ENCODE measurements at regions not wholly inside any gene's neighbourhood (a gene's known extent, or its start where the extent isn't known, plus 50 kb on each side); places are given as distances from the start of the nearest gene placed in this dataset.

- no peak for DNase-seq
Observed at GRCh38 chr14:42806909-42807315, 1200.2 kb downstream of the LRFN5 start.

DNA sequence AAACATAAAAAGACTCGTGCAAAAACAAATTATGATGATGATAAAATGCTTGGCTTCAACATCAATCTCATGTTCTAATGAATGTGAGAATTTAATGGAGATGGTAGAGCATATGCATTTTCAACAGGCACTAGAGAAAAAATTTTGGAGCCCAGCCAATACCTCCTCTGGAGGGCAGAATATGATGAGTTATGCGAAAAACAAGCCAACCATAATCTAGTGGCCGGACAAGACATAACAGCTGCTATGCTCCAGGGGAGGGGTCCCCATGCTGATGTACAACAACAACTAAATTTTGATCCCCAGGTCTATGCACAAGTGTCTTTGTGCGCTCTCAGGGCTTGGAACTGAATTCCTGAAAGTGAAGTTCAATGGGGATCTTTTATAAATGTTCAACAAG is 1197.5 kb downstream of the LRFN5 start:
- DNase-seq = no peak

DNA sequence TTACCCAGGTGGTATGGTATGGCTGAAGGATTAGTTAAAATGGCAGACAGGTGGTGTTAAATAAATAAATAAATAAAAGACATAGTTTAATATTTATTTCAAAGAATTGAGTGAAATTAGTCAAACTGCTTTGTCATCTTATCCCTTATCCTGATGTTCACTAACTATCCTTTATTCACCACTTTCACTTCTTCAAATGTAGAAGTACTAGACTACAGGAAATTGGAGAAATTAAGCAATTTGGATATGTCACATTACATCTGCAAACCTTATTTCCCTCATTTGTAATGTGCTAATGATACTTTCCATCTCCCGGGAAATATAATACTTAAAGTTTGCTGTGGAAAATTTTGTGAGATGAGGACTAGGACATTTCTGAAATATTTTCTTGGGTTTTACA is 1195.7 kb downstream of the LRFN5 start:
- DNase-seq = no peak

DNA sequence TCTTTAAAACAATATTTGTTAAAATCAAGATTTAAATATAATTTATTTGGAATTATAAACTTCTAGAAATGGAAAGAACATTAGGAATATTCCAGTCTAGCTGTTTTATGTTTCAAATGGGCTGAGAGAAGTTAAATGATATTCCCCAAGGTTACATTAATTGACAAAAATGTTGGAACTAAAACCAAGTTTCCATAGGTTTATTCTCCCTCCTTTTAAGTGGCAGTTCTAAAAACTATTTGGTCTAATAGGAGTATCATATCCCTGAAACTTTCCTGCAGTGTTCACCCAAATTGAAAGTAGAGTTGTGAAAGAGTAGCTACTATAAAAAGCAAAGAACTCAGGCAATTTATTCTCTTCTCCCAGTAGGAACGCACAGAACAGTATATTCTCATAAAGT is 1185.5 kb downstream of the LRFN5 start:
- no peak for DNase-seq

GRCh38 chr14:42782754-42783153 is 1176.1 kb downstream of the LRFN5 start:
- DNase-seq = no peak

GRCh38 chr14:42778984-42779383 is 1172.3 kb downstream of the LRFN5 start:
- DNase-seq = no peak

DNA sequence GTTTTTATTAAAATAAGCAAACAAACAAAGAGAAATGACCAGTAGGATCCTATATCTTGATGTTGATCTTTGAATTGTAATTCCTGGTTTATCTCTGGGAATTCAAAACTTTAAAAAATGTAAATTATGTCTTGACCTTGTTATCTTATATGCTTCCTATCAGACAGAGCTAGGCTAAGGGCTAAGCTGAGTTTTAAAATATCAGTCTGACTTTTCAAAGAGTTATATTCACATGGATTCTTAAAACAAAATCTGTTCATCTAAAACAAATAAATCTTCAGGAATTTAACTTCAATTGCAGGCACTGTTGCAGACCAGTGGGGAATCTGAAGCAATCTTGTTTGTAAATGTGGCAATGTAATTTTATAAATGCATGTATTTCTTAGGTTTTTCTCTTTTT is 1144.1 kb downstream of the LRFN5 start:
- DNase-seq = no peak

GRCh38 chr14:42742084-42742483 is 1135.4 kb downstream of the LRFN5 start:
- DNase-seq = no peak

- DNase-seq = no peak
Observed at GRCh38 chr14:42736408-42736807, 1129.7 kb downstream of the LRFN5 start.

- no peak for DNase-seq
Observed at GRCh38 chr14:42734041-42734440, 1127.4 kb downstream of the LRFN5 start.

GRCh38 chr14:42732005-42732404 is 1125.3 kb downstream of the LRFN5 start:
- no peak for DNase-seq

- DNase-seq = no peak
Observed at GRCh38 chr14:42731480-42731879, 1124.8 kb downstream of the LRFN5 start.

GRCh38 chr14:42729681-42730080 is 1123.0 kb downstream of the LRFN5 start:
- no peak for DNase-seq

DNA sequence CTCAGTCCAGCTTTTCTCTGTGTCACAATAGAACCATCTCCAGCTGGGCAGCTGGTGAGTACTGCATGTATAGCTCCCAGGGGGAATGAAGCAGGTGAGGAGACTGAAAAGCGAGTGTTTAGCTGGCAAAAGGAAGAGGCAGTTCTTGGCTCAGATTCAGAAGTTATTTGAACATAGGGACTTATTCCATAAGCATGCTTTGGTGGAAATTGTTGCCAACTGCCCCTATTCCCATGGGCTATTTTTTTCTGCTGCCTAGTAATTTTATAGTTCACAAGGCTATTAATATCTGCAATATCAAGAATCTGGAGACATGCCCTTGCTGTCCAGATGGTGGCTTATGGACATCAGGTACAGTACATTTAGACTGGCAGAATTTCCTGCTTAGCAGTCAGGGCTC is 1112.7 kb downstream of the LRFN5 start:
- no peak for DNase-seq

GRCh38 chr14:42715316-42715715 is 1108.6 kb downstream of the LRFN5 start:
- no peak for DNase-seq

DNA sequence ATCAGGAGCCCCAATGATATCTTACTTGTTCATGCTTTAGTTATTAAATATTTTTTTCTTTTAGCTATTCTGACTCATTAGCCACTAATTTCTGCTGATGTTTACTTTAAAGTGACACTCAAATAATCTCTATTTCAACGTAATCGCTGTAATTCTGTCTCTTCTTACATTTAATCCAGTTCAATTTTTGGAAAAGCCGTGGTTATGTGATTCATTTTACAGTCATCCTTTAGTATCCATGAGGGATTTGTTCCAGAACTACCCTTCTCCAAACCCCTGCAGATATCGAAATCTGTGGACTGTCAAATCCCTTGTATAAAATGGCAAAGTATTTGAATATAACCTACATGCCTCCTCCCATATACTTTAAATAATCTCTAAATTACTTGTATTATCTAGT is 1103.4 kb downstream of the LRFN5 start:
- DNase-seq = no peak

DNA sequence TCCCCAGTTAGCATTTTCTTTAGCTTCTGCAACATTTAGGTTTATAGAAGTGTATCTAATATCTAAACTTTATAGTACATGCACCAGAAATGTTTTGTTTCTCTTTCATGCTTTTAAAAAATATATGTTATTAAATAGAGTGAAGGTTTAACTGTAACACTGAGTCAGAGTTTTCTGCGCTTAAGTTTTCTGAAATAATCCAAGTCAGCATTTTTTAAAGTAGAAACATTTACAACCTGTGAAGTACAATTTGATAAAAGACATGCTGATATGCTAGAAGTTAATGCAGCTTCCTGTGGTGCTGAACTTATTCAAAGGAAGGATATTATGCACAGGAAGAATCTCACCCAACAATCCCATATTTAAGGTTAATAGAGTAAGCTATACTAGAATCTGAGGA is 1096.8 kb downstream of the LRFN5 start:
- no peak for DNase-seq

DNA sequence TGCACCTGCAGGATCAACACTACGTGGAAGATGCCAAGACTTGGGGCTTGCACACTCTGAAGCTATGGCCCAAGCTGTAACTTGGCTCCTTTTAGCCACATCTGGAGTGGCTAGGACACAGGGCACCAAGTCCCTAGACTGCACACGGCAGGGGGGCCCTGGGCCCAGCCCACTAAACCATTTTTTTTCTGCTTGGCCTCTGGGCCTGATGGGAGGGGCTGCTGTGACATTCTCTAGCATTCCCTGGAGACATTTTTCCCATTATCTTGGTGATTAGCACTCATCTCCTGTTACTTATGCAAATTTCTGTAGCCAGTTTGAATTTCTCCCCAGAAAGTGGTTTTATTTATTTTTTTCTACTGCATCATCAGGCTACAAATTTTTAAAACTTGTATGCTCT is 1080.7 kb downstream of the LRFN5 start:
- DNase-seq = no peak

DNA sequence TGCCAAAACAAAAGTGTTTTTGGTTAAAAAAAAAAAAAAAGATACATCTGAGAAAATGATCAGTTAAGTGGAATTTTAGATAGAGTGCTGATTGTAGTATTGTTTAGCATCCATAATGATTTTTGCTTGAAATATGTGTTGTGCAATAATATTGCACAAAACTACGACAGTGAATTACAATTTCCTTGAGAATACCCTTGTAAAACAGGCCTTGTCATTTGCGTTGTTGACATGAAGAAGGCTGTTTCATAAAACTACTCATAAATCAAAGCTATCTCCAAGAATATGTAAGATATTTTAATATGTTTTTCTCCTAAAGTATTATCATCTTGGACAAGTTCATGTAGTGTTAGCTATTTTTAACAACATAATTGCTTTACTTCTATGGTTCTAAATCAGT is 1077.0 kb downstream of the LRFN5 start:
- DNase-seq = no peak

DNA sequence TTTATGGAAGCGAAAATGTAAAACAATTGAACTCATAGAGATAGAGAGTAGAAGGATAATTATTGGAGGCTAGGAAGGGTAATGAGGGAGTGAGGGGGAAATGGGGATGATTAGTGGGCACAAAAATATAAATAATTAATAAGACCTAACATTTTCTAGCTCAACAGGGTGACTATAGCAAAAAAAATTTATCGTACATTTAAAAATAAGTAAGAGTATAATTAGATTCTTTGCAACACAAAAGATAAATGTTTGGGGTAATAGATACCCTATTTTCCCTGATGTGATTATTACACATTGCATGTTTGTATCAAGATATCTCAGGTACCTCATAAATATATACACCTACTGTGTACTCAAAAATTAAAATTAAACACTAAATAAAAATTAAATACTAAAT is 1070.0 kb downstream of the LRFN5 start:
- DNase-seq = no peak

GRCh38 chr14:42673963-42674362 is 1067.3 kb downstream of the LRFN5 start:
- no peak for DNase-seq

DNA sequence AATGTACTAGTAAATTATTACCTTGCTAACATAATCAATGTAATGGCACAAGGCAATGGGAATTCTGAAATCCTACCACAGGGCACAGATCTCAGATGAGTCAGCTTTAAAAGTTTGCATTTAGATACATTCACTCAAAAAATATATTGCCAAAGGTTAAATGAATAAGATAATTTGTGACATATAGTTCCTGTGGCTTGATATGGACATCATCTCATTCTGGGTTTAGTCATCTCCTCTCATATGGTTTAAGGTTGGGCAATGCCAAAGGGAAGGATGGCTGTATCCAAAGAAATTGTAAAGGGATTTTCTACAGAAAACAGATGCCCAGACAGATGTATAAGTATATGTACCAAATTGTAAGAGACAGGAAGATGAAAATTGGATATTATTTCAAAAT is 1065.0 kb downstream of the LRFN5 start:
- DNase-seq = no peak

- no peak for DNase-seq
Observed at GRCh38 chr14:42665083-42665482, 1058.4 kb downstream of the LRFN5 start.

DNA sequence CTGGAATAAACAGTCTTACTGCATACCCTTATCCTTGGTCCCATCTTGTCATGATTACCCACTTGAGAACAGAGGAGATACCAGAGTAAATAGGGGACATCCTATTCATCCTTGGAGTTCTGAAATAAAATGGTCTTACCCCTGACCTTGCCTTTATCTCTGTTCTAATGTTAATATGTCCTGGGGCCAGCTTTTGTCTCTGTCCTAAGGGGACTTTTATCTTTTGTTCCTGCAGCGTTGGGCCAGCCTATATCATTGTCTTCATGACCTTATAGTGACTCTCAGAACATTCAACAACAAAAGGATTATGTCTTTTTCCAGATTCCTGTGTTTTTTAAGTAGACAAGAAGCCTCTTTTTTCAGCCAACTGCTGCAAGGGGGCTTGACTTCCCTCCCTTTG is 1057.5 kb downstream of the LRFN5 start:
- no peak for DNase-seq

- DNase-seq = no peak
Observed at GRCh38 chr14:42654707-42655106, 1048.0 kb downstream of the LRFN5 start.
